Superior temporal gyrus (tissue), 1 donor: ENCODE measurements at regions not wholly inside any gene's neighbourhood (a gene's known extent, or its start where the extent isn't known, plus 50 kb on each side); places are given as distances from the start of the nearest gene placed in this dataset.
"Not testable (repeated sequence)": the region's sequence is repeated elsewhere in the genome, so short reads cannot be mapped to it uniquely, and the experiment has no call there.

Experiments used
- DNase-seq: peaks from one replicate; pipeline ENCODE4 v3.0.0-alpha.2; 2016; ENCODE audit errors: extremely low spot score

DNA sequence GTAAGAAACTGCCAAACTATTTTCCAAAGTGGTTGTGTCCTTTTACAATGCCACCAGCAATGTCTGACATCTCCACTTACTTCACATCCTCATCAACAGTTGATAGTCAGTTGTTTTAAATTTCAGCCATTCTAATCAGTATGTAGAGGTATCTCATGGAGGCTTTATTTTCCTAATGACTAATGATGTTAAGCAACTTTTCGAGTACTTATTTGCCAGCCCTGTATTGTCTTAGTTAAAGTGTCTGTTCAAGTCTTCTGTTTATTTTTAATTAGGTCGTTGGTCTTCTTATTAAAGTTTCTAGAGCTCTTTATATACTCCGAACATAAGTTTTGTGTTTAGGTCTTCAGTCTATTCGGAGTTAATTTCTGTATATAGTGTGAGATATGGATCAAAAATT lies 54.9 kb upstream of the NBPF12 start:
- not testable (repeated sequence) for DNase-seq

DNA sequence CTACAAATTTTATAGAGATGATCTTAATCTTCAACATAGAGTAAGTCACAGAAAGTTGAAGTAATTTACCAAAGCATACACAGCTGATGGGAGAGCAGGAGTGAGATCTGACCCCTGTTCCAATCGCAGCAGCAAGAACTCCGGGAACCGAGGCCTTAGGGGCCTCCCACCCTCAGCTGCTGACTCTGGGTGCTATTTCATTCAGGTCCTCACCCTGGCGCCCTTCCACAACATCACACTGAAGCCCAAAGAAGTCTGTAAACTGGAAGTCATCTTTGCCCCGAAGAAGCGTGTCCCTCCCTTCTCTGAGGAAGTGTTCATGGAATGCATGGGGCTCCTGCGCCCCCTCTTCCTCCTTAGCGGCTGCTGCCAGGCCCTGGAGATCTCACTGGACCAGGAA lies 57.0 kb upstream of the NBPF12 start:
- DNase-seq, result not testable (repeated sequence)

- DNase-seq, result not testable (repeated sequence)
Measured at GRCh38 chr1:146863799-146864319, 74.3 kb upstream of the NBPF12 start.

- not testable (repeated sequence) for DNase-seq
Measured at GRCh38 chr1:146853147-146853546, 85.0 kb upstream of the NBPF12 start.

DNA sequence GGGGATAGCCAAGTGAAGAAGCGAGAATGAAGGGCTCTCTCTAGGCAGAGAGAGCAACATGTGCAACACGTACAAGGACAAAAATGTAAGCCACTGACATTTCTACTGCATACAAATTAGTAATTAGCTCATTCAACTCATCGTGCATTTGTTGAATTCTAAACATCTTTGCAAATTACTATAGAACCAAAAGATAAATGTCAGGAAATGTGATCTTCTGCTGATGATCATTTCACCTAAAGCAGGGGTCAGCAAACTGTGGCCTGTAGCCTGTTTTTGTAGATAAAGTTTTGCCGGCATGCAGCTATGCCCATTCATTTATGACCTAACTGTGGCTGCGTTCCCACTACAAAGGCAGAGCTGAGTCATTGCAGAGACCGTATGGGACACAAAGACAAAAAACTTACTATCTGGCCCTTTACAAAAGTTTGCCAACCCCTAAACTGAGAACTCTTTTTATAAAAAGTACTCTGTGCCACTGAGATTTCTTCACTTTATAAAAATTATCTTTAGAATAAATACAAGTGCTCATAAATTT lies 87.7 kb upstream of the NBPF12 start:
- peak; percentile 8 for DNase-seq

DNA sequence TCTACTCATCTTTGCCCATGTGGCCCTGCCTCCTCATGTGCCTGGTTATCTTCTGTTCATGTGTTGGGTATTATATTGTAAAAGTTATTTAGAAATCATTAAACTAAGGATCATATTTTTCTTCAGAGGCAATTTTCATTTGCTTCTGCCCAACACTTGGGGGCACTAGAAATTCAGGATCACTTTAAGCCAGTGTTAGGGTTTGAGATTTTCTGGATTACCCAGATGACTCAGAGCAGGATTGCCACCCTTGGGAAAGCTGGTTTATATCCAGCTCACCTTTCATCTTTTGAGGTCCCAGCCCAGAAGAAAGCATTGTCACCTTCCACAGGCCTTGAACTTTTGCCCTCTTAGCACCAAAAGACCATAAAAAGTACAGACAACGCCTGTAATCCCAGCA lies 99.4 kb upstream of the NBPF12 start:
- DNase-seq, result not testable (repeated sequence)

DNA sequence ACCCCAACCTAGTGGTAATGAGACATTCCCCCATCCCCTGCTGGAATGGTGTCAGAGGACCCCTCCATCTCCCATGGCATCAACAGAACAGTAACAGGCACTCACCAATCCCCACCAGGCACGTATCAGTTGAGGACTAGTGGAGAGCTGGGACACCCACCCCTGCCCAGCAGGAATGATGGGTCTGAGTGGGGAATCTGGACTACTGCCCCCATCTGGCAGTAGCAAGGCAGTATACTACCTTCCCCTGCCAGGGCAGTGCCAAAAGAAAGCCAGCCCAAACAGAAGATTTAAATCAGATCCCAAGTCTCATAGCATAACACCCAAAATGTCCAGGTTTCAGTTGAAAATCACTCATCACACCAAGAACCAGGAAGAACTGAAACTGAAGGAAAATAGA lies 111.2 kb upstream of the NBPF12 start:
- not testable (repeated sequence) for DNase-seq

GRCh38 chr1:146794236-146794635 lies 143.9 kb upstream of the NBPF12 start:
- DNase-seq, result not testable (repeated sequence)

DNA sequence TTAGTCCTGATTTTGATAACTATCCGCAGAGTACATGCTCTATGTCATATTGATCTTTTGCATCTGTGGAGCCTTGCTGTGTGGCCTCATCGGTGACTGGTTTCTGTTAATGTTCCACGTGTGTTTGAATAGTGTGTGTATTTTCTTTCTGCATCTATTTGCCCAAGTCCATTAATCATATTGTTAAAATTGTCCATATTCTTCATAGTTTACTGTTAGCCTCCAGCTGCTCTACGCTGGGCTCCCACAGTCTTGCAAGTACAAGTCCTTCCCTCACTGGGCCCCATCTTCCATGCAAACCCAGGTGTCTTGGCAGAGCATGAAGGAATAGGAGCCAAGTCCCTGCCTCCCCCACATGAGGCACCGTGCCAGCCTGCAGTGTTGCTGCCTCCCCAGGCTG lies 145.4 kb upstream of the NBPF12 start:
- peak; percentile 36 for DNase-seq

DNA sequence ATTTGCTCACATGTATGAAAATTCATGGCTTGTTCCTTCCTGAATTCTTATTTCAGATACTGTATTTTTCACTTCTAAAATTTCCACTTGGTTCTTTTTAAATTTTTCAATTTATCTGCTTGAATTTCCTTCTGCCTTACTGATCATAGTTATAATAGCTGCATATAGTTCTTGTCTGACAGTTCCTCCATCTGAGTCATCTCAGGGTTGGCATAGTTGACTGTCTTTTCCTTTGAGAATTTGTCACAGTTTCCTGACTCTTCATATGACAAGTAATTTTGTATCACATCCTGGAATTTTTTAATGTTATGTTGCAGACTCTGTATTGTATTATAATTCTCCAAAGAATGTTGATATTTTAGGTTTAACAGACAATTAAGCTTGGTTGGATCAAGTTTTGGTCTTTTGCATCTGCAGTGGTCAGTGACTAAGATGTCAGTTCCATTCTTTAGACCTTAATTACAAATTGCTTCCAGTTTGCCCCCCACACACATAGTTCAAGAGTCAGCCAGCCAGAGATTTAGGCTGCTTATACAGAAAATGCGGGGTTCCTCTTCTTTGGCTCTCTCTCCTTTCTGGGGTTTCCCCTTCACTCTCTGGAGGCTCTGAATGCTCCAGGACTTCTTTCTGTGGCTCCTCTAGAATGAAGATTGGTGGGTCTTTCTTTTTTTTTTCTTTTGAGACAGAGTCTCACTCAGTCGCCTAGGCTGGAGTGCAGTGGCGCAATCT lies 153.7 kb upstream of the NBPF12 start:
- DNase-seq, result not testable (repeated sequence)

DNA sequence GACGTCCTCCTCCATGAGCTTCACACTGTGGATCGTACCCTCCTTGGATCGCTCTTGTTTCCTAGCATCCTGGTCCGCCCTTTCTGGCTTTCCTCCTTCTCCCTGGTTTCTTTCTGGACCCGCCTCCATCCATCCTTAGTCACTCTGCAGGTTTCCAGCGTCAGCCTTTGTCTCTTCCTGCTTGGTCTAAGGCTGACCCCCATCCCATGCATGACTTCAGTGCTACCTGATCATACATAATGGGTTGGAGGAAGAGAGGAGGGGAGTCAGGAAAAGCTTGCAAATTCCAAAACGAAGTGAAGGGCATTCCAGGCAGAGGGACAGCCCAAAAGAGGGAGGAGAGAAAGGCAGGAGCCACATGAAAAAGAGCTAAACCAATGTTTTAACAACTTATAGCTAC lies 156.9 kb upstream of the NBPF12 start:
- DNase-seq, result not testable (repeated sequence)

- DNase-seq, result peak; percentile 6
Measured at GRCh38 chr1:146777826-146778602, 160.1 kb upstream of the NBPF12 start.

DNA sequence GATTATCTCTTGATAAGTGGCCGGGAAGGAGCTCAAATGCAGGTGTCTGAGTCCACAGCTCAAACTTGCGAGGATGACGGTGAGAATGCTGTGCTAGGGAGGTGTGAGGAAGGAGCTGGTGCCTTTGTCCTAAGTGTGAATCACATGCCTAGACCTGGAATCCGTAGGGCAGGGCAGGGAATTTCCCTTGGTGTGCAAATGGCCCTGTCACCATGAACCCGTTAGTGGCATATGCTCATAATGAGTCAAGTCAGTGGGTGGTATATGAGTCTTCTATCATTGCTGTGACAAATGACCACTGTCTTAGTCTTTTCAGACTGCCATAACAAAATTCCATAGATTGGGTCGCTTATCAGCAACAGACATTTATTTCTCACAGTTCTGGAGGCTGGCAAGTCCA lies 163.1 kb upstream of the NBPF12 start:
- DNase-seq, result not testable (repeated sequence)

- DNase-seq, result not testable (repeated sequence)
Measured at GRCh38 chr1:146774271-146774670, 163.9 kb upstream of the NBPF12 start.

GRCh38 chr1:146771409-146771808 lies 166.7 kb upstream of the NBPF12 start:
- DNase-seq, result not testable (repeated sequence)

- not testable (repeated sequence) for DNase-seq
Measured at GRCh38 chr1:146770998-146771397, 167.1 kb upstream of the NBPF12 start.

DNA sequence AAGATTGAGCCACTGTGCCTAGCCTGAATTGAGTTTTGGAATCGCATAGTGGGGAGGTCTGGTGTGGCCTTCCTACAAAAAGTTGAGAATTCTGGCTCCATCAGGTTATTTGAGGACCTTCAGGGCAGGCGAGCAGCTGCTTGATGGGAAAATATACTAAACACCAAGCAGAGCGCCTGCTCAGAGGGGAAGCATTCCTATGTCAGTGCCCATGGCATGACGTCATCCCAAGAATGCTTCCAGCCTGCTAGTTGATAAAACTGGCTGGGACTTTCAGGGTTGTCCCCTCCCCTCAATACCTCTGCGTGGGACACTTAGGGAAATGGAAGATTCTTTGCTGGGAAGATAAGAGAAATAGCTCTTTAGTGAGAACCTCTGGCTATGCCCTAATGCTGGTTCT lies 174.9 kb upstream of the NBPF12 start:
- DNase-seq, result not testable (repeated sequence)

DNA sequence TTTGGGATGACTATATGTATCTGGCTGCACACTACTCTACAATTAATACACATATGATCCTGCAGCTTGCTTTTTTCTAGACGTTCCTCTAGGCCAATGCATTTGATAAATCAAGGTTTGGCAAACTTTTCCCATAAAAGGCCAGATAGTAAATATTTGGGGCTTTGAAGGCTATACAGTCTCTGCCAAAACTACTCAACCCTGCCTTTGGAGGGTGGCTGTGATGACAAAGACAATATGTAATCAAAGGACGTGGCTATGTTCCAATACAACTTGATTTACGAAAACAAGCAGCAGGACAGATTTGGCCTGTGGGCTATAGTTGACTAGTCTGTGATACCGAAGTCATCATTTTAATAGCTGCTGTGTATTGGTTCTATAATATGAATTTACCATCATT lies 181.3 kb upstream of the NBPF12 start:
- not testable (repeated sequence) for DNase-seq

DNA sequence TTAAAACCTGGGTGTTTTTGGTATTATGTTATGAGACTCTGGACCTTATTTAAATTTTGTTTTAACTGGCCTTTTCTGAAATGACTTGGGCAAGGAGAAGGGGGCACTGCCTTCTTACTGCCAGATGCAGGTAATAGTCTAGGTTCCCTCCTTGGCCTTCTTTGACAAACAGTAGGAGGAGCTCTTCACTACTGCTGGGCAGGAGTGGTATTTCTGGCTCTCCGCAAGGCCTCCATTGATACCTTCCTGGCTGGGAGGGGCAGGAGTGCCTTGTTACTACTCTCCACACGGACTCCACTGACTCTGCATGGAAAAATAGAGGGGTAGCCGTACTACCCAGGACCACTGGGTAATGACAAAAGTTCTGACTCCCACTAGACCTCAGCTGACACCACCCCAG lies 189.4 kb upstream of the NBPF12 start:
- DNase-seq, result not testable (repeated sequence)

- DNase-seq, result not testable (repeated sequence)
Measured at GRCh38 chr1:146731981-146732680, 206.0 kb upstream of the NBPF12 start.

- not testable (repeated sequence) for DNase-seq
Measured at GRCh38 chr1:146729642-146730344, 208.3 kb upstream of the NBPF12 start.
